Pancreas (tissue), 10 donors: ENCODE measurements at regions not wholly inside any gene's neighbourhood (a gene's known extent, or its start where the extent isn't known, plus 50 kb on each side); places are given as distances from the start of the nearest gene placed in this dataset.

Experiments
- ATAC-seq, 4 donors: fragments of 200-7000 bp; cut with Tn5 transposase; one replicate each; pipeline versions ENCODE4 v1.8.0 to v1.9.1; 2020; ENCODE audit warnings: mild to moderate bottlenecking in 4 of 4, moderate library complexity in 4 of 4
- DNase-seq, 6 donors: peaks; one replicate each; pipeline ENCODE4 v3.0.0-alpha.2; 2020
- FAIRE-seq: peaks from 2 replicates; lab custom pipeline; 2012; peaks lifted over from hg19 to GRCh38; lab: Jason Lieb, UNC
- H3K27ac ChIP-seq, 4 donors: fragments of 200-600 bp; sonication (generic); 1 replicate in 3 of 4; 2 replicates in 1 of 4; pipeline versions ENCODE4 v1.5.0 to v1.8.0; 2020
- H3K27me3 ChIP-seq, 4 donors: fragments of 200-600 bp; one replicate each; pipeline ENCODE4 v1.8.0; 2021
- H3K36me3 ChIP-seq, 3 donors: fragments of 200-600 bp; sonication (generic) in 1 of 3; one replicate each; pipeline versions ENCODE4 v1.5.0 to v1.8.0; 2020 to 2021
- H3K4me1 ChIP-seq, 3 donors: fragments of 200-600 bp; one replicate each; pipeline ENCODE4 v1.8.0; 2021
- H3K4me3 ChIP-seq, 4 donors: fragments of 200-600 bp; sonication (generic) in 2 of 4; one replicate each; pipeline versions ENCODE4 v1.5.0 to v1.8.0; 2020 to 2021
- H3K9me3 ChIP-seq, 4 donors: fragments of 200-600 bp; one replicate each; pipeline ENCODE4 v1.8.0; 2021
- WGBS, 2 donors: extraction: QIAGEN DNeasy Blood & Tissue Kit; methylation state at CpG; one replicate each; pipeline ENCODE4 v1.1.7; 2013; 5-methylcytosine and 5-hydroxymethylcytosine counted together
- intact Hi-C, 3 donors: fragments of 100-400 bp; cut with DNase I; formaldehyde crosslinking; loops; one replicate each; pipeline versions ENCODE4 v1.11.1 to v1.14.2; 2022
- TF ChIP-seq, protein P1 (sequence below), 4 donors: fragments of 200-600 bp; sonication (generic) in 3 of 4; IDR thresholded peaks; one replicate each; pipeline versions ENCODE4 v1.5.0 to v1.8.0; 2021; ENCODE audit warnings: antibody characterized with exemption in 4 of 4
- donor health status: healthy with polysubstance abuse.
- donor health status: DM: no; HTN: no; CAD: no; lungs with moderate emphysema.
- donor health status: DM: no; HTN: no; CAD: no.
- donor health status: control.
- donor health status: control.
- donor health status: Bipolar disorder and iron deficiency.
- donor health status: DM: yes; HTN: yes; CAD: no.
- donor health status: DM: no; HTN: no; CAD: no.
- donor health status: DM: no; HTN: no; CAD: no.
- donor health status: DM: yes; HTN: yes; CAD: no.

DNA sequence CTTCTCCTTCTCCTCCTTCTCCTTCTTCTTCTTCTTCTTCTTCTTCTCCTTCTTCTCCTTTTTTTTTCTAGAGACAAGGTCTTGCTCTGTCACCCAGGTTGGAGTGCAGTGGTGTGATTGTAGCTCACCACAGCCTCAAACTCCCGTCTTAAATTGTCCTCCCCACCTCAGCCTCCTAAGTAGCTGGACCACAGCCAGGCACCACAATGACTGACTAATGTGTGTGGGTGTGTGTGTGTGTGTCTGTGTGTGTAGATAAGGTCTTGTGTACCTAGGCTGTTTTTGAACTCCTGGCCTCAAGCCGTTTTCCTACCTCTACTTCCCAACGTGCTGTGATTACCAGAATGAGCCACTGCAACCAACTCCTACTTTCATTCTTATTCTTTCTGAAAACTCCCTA lies 390.9 kb downstream of the ADAM29 start:
- Histone ChIP-seq H3K4me3 (no peak overlapping the region), H3K4me1 (no peaks in the 10 kb centered on the region), H3K27ac (no peak overlapping the region), H3K36me3 (no peaks in the 10 kb centered on the region), H3K27me3 (no peaks in the 10 kb centered on the region), H3K9me3 (no peaks in the 10 kb centered on the region)
- TF ChIP-seq, protein P1, sequence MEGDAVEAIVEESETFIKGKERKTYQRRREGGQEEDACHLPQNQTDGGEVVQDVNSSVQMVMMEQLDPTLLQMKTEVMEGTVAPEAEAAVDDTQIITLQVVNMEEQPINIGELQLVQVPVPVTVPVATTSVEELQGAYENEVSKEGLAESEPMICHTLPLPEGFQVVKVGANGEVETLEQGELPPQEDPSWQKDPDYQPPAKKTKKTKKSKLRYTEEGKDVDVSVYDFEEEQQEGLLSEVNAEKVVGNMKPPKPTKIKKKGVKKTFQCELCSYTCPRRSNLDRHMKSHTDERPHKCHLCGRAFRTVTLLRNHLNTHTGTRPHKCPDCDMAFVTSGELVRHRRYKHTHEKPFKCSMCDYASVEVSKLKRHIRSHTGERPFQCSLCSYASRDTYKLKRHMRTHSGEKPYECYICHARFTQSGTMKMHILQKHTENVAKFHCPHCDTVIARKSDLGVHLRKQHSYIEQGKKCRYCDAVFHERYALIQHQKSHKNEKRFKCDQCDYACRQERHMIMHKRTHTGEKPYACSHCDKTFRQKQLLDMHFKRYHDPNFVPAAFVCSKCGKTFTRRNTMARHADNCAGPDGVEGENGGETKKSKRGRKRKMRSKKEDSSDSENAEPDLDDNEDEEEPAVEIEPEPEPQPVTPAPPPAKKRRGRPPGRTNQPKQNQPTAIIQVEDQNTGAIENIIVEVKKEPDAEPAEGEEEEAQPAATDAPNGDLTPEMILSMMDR (IDR thresholded peaks at IDR 0.05), result no peak
- DNase-seq, result no peak
- intact Hi-C loops, result no loop called here
- no peak for FAIRE-seq
- 41 to 60% methylated on average over 3 of the region's 3 CpGs for WGBS, 2 donors
- ATAC-seq, result no peak

- Histone ChIP-seq H3K4me3 (no peak overlapping the region), H3K4me1 (no peaks in the 10 kb centered on the region), H3K27ac (no peak overlapping the region), H3K9me3 (no peaks in the 10 kb centered on the region), H3K36me3 (no peaks in the 10 kb centered on the region), H3K27me3 (no peaks in the 10 kb centered on the region)
- WGBS, 2 donors, result 70 to 73% methylated on average over 5 of the region's 5 CpGs
- ATAC-seq (no peak), FAIRE-seq (no peak), DNase-seq (no peak)
- TF ChIP-seq, protein P1 (IDR thresholded peaks at IDR 0.05), result no peak
- intact Hi-C loops, result no loop called here
These were observed 407.1 kb downstream of the ADAM29 start for GRCh38 chr4:175325230-175325629.

GRCh38 chr4:175326796-175327195 lies 408.6 kb downstream of the ADAM29 start:
- FAIRE-seq (no peak), DNase-seq (no peak), ATAC-seq (no peak)
- no peak overlapping the region for H3K4me3 ChIP-seq
- H3K4me1 ChIP-seq, result no peaks in the 10 kb centered on the region
- 68 to 83% methylated on average over 3 of the region's 3 CpGs for WGBS, 2 donors
- H3K27me3 ChIP-seq, result no peaks in the 10 kb centered on the region
- TF ChIP-seq, protein P1 (IDR thresholded peaks at IDR 0.05), result no peak
- intact Hi-C loops, result no loop called here
- no peaks in the 10 kb centered on the region for H3K36me3 ChIP-seq
- no peak overlapping the region for H3K27ac ChIP-seq
- H3K9me3 ChIP-seq, result no peaks in the 10 kb centered on the region

DNA sequence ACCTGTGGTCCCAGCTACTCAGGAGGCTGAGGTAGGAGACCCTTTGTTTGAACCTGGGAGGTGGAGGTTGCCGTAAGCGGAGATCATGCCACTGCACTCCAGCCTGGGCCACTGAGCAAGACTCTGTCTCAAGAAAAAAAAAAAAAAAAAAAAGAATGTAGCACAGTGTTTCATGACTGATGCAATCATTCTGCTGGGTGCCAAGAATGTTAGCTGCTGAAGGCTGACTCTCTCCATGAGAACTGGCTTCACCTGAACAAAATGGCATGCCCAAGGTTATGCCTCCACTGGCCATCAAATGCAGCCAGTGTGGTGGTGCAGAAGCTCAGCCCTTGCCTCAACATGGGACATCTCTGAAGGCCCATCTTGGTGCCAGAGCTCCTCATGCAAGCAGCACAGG lies 412.1 kb downstream of the ADAM29 start:
- WGBS, 2 donors, result 78 to 97% methylated on average over 2 of the region's 2 CpGs
- DNase-seq (no peak), ATAC-seq (no peak), FAIRE-seq (no peak)
- intact Hi-C loops, result no loop called here
- TF ChIP-seq, protein P1 (IDR thresholded peaks at IDR 0.05), result no peak
- Histone ChIP-seq H3K27me3 (no peaks in the 10 kb centered on the region), H3K9me3 (no peaks in the 10 kb centered on the region), H3K4me3 (no peak overlapping the region), H3K4me1 (no peaks in the 10 kb centered on the region), H3K27ac (no peak overlapping the region), H3K36me3 (no peaks in the 10 kb centered on the region)

DNA sequence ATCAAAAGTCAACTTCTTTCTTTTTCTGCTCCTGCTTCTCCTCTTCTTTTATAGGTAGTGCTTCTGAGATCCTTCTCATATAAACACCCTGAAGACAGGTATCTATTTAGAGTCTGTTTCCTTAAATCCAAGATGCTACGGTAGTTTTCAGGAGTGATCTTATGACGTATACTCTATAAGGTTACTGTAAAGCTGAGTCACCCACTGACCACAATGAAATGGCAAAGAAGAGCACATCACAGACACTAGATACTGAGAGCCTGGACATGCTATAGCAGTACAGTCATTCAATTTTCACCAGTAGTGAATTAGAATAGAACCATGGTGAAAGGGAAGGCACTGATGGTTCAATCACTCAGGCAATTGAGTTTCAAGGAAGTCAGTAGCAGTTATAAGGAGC lies 412.5 kb downstream of the ADAM29 start:
- FAIRE-seq (no peak), ATAC-seq (no peak), DNase-seq (no peak)
- Histone ChIP-seq H3K4me1 (no peaks in the 10 kb centered on the region), H3K36me3 (no peaks in the 10 kb centered on the region), H3K4me3 (no peak overlapping the region), H3K27me3 (no peaks in the 10 kb centered on the region), H3K27ac (no peak overlapping the region), H3K9me3 (no peaks in the 10 kb centered on the region)
- WGBS, 2 donors, result 47 to 66% methylated on average over 2 of the region's 2 CpGs
- intact Hi-C loops, result no loop called here
- TF ChIP-seq, protein P1 (IDR thresholded peaks at IDR 0.05), result no peak
